ENCODE measurements at regions not wholly inside any gene's neighbourhood (a gene's known extent, or its start where the extent isn't known, plus 50 kb on each side); places are given as distances from the start of the nearest gene placed in this dataset.

- no peak for DNase-seq
Observed at GRCh38 chr13:74450525-74450845, 316.3 kb upstream of the KLF12 start.

GRCh38 chr13:74449811-74450524 is 315.8 kb upstream of the KLF12 start:
- DNase-seq, result no peak

- DNase-seq, result no peak
Observed at GRCh38 chr13:74444864-74445479, 310.8 kb upstream of the KLF12 start.

GRCh38 chr13:74444161-74444571 is 310.0 kb upstream of the KLF12 start:
- no peak for DNase-seq

GRCh38 chr13:74443631-74444030 is 309.4 kb upstream of the KLF12 start:
- no peak for DNase-seq

- DNase-seq, result no peak
Observed at GRCh38 chr13:74442751-74443150, 308.5 kb upstream of the KLF12 start.

- DNase-seq, result no peak
Observed at GRCh38 chr13:74438901-74439300, 304.7 kb upstream of the KLF12 start.

GRCh38 chr13:74434782-74435181 is 300.6 kb upstream of the KLF12 start:
- no peak for DNase-seq

GRCh38 chr13:74424455-74424854 is 290.3 kb upstream of the KLF12 start:
- no peak for DNase-seq

- no peak for DNase-seq
Observed at GRCh38 chr13:74423434-74423833, 289.2 kb upstream of the KLF12 start.

GRCh38 chr13:74414458-74414857 is 280.3 kb upstream of the KLF12 start:
- no peak for DNase-seq

- no peak for DNase-seq
Observed at GRCh38 chr13:74413482-74413881, 279.3 kb upstream of the KLF12 start.

GRCh38 chr13:74409551-74409950 is 275.3 kb upstream of the KLF12 start:
- no peak for DNase-seq

GRCh38 chr13:74406420-74406819 is 272.2 kb upstream of the KLF12 start:
- DNase-seq, result no peak

GRCh38 chr13:74398599-74398998 is 264.4 kb upstream of the KLF12 start:
- DNase-seq, result no peak

- DNase-seq, result no peak
Observed at GRCh38 chr13:74389056-74389455, 254.9 kb upstream of the KLF12 start.

- no peak for DNase-seq
Observed at GRCh38 chr13:74388626-74389025, 254.4 kb upstream of the KLF12 start.

GRCh38 chr13:74372511-74372910 is 238.3 kb upstream of the KLF12 start:
- no peak for DNase-seq

- no peak for DNase-seq
Observed at GRCh38 chr13:74367193-74367592, 233.0 kb upstream of the KLF12 start.

GRCh38 chr13:74361274-74361673 is 227.1 kb upstream of the KLF12 start:
- DNase-seq, result no peak

GRCh38 chr13:74346960-74347359 is 212.8 kb upstream of the KLF12 start:
- DNase-seq, result no peak

- DNase-seq, result no peak
Observed at GRCh38 chr13:74338341-74338740, 204.1 kb upstream of the KLF12 start.

GRCh38 chr13:74336546-74336945 is 202.3 kb upstream of the KLF12 start:
- no peak for DNase-seq

- DNase-seq, result no peak
Observed at GRCh38 chr13:74335370-74335769, 201.2 kb upstream of the KLF12 start.

GRCh38 chr13:74329962-74330361 is 195.8 kb upstream of the KLF12 start:
- DNase-seq, result no peak
